DND-41 (cell line): ENCODE measurements at regions not wholly inside any gene's neighbourhood (a gene's known extent, or its start where the extent isn't known, plus 50 kb on each side); places are given as distances from the start of the nearest gene placed in this dataset.

Experiments used
- CTCF ChIP-seq: IDR thresholded peaks from 2 replicates; pipeline ENCODE4 v1.5.1; 2012; ENCODE audit warnings: borderline replicate concordance, low read length, moderate library complexity, mild to moderate bottlenecking; ENCODE audit not compliant: poor library complexity, severe bottlenecking; ENCODE audit errors: extremely low read depth
- EZH2 ChIP-seq: IDR thresholded peaks from 3 replicates; pipeline ENCODE4 v1.6.1; 2012; ENCODE audit warnings: borderline replicate concordance, low read depth, mild to moderate bottlenecking, moderate library complexity, low read length, inconsistent platforms; ENCODE audit not compliant: severe bottlenecking

GRCh38 chr15:98445315-98445714 lies 203.0 kb upstream of the IGF1R start:
- TF ChIP-seq CTCF (no peak), EZH2 (no peak)
